Pancreas (tissue), 10 donors: ENCODE measurements at regions not wholly inside any gene's neighbourhood (a gene's known extent, or its start where the extent isn't known, plus 50 kb on each side); places are given as distances from the start of the nearest gene placed in this dataset.

ENCODE experiments used
- ATAC-seq, 4 donors: fragments of 200-7000 bp; cut with Tn5 transposase; one replicate each; pipeline versions ENCODE4 v1.8.0 to v1.9.1; 2020; ENCODE audit warnings: mild to moderate bottlenecking in 4 of 4, moderate library complexity in 4 of 4
- DNase-seq, 6 donors: peaks; one replicate each; pipeline ENCODE4 v3.0.0-alpha.2; 2020
- FAIRE-seq: peaks from 2 replicates; lab custom pipeline; 2012; peaks lifted over from hg19 to GRCh38; lab: Jason Lieb, UNC
- H3K27ac ChIP-seq, 4 donors: fragments of 200-600 bp; sonication (generic); 1 replicate in 3 of 4; 2 replicates in 1 of 4; pipeline versions ENCODE4 v1.5.0 to v1.8.0; 2020
- H3K27me3 ChIP-seq, 4 donors: fragments of 200-600 bp; one replicate each; pipeline ENCODE4 v1.8.0; 2021
- H3K36me3 ChIP-seq, 3 donors: fragments of 200-600 bp; sonication (generic) in 1 of 3; one replicate each; pipeline versions ENCODE4 v1.5.0 to v1.8.0; 2020 to 2021
- H3K4me1 ChIP-seq, 3 donors: fragments of 200-600 bp; one replicate each; pipeline ENCODE4 v1.8.0; 2021
- H3K4me3 ChIP-seq, 4 donors: fragments of 200-600 bp; sonication (generic) in 2 of 4; one replicate each; pipeline versions ENCODE4 v1.5.0 to v1.8.0; 2020 to 2021
- H3K9me3 ChIP-seq, 4 donors: fragments of 200-600 bp; one replicate each; pipeline ENCODE4 v1.8.0; 2021
- CTCF ChIP-seq, 4 donors: fragments of 200-600 bp; sonication (generic) in 3 of 4; IDR thresholded peaks; one replicate each; pipeline versions ENCODE4 v1.5.0 to v1.8.0; 2021; ENCODE audit warnings: antibody characterized with exemption in 4 of 4
- WGBS, 2 donors: extraction: QIAGEN DNeasy Blood & Tissue Kit; methylation state at CpG; one replicate each; pipeline ENCODE4 v1.1.7; 2013; 5-methylcytosine and 5-hydroxymethylcytosine counted together
- intact Hi-C, 3 donors: fragments of 100-400 bp; cut with DNase I; formaldehyde crosslinking; loops; one replicate each; pipeline versions ENCODE4 v1.11.1 to v1.14.2; 2022
- donor health status: healthy with polysubstance abuse.
- donor health status: DM: no; HTN: no; CAD: no; lungs with moderate emphysema.
- donor health status: DM: no; HTN: no; CAD: no.
- donor health status: control.
- donor health status: control.
- donor health status: Bipolar disorder and iron deficiency.
- donor health status: DM: yes; HTN: yes; CAD: no.
- donor health status: DM: no; HTN: no; CAD: no.
- donor health status: DM: no; HTN: no; CAD: no.
- donor health status: DM: yes; HTN: yes; CAD: no.

GRCh38 chr5:159456722-159457465 lies 126.6 kb upstream of the IL12B start:
- no peak for ATAC-seq
- H3K27me3 ChIP-seq: no peaks in the 10 kb centered on the region
- no peak for DNase-seq
- no peak overlapping the region for H3K27ac ChIP-seq
- no peak for FAIRE-seq
- H3K4me3 ChIP-seq: no peak overlapping the region
- H3K36me3 ChIP-seq: no peaks in the 10 kb centered on the region
- H3K9me3 ChIP-seq: no peaks in the 10 kb centered on the region
- TF ChIP-seq CTCF (IDR thresholded peaks at IDR 0.05): no peak
- intact Hi-C loops: no loop called here
- no peaks in the 10 kb centered on the region for H3K4me1 ChIP-seq

- FAIRE-seq: no peak
- ATAC-seq: peak in 1 of 4 donors; percentile 12
Observed at GRCh38 chr5:159458217-159458711, 128.0 kb upstream of the IL12B start.

GRCh38 chr5:159459132-159459627 lies 128.9 kb upstream of the IL12B start:
- H3K4me1 ChIP-seq: no peaks in the 10 kb centered on the region
- 63 to 75% methylated on average over 2 of the region's 2 CpGs for WGBS, 2 donors
- no peaks in the 10 kb centered on the region for H3K36me3 ChIP-seq
- no peak overlapping the region for H3K4me3 ChIP-seq
- H3K9me3 ChIP-seq: no peaks in the 10 kb centered on the region
- no peak overlapping the region for H3K27ac ChIP-seq
- no peak for FAIRE-seq
- no peaks in the 10 kb centered on the region for H3K27me3 ChIP-seq
- no peak for TF ChIP-seq CTCF (IDR thresholded peaks at IDR 0.05)
- no peak for DNase-seq
- no peak for ATAC-seq
- intact Hi-C loops: no loop called here

More at GRCh38 chr5:159458217-159458711, 128.0 kb upstream of the IL12B start:
- no peaks in the 10 kb centered on the region for H3K9me3 ChIP-seq
- no peaks in the 10 kb centered on the region for H3K36me3 ChIP-seq
- H3K4me3 ChIP-seq: no peak overlapping the region
- no peak overlapping the region for H3K27ac ChIP-seq
- intact Hi-C loops: no loop called here
- DNase-seq: no peak
- no peaks in the 10 kb centered on the region for H3K4me1 ChIP-seq
- 70 to 80% methylated on average over 4 of the region's 4 CpGs for WGBS, 2 donors
- TF ChIP-seq CTCF (IDR thresholded peaks at IDR 0.05): no peak
- H3K27me3 ChIP-seq: no peaks in the 10 kb centered on the region

GRCh38 chr5:159459951-159460538 lies 129.8 kb upstream of the IL12B start:
- intact Hi-C loops: no loop called here
- no peak for FAIRE-seq

More at GRCh38 chr5:159459951-159460538, 129.8 kb upstream of the IL12B start:
- Histone ChIP-seq H3K4me3 (no peak overlapping the region), H3K27me3 (no peaks in the 10 kb centered on the region), H3K36me3 (no peaks in the 10 kb centered on the region), H3K4me1 (no peaks in the 10 kb centered on the region), H3K27ac (no peak overlapping the region), H3K9me3 (no peaks in the 10 kb centered on the region)
- DNase-seq: no peak
- WGBS, 2 donors: 46 to 63% methylated on average over 3 of the region's 3 CpGs
- no peak for ATAC-seq
- no peak for TF ChIP-seq CTCF (IDR thresholded peaks at IDR 0.05)
